Stimulated activated CD4-positive, alpha-beta T cell treated with anti-CD3 and anti-CD28 coated beads, Interleukin-4, amount 100 ng/mL, for 48 hours (primary cell): ENCODE measurements at regions not wholly inside any gene's neighbourhood (a gene's known extent, or its start where the extent isn't known, plus 50 kb on each side); places are given as distances from the start of the nearest gene placed in this dataset.

Experiments
- DNase-seq, 2 donors: peaks; one replicate each; pipeline ENCODE4 v3.0.0-alpha.2; 2020; ENCODE audit warnings: low read depth in 2 of 2

GRCh38 chr13:99860745-99861144, 110.8 kb downstream of the ZIC5 start:
- no peak for DNase-seq

DNA sequence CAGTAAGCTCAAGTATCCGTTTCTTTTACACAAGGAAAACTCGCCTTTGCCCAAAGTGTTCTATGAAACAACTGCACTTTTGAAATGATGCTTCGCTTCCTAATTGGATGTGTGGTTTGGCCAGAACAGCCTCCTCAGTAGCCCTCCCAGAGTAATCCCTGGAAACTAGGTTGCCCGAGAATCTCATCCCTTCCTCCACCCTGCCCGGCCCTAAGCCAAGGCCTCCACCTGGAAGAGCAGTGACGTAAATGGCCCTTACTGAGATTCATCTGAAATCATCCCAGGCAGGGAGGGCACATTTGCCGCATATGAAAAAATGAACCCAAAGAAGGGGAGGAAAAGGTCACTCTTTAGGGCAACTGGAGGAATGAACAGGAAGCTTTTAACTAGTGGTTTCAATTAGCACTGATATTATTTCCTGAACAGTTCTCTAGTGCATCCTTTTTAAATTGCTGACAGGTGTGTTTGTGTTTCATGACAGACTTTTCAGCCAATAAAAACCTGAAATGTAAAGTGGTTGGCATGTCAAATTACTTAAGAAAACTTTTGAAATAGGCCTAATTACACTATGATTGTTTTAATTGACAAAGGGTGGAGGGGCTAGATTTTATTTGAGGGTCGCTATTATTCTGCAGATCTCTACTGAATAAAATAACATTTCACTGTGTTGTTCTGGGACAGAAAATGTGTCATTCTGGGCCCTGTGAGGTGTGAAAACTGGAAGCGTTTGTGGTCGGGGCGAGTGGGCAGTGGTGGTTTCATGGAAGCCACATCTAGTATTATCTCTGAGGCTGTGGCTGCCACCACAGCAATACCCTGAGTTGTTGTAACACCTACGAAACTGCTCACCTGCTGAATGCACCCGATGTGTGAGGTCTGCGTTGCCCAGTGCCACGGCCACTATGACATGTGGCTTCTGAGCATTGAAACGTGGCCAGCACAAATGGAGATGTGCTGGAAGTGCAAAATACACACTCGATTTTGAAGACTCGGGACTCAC, 112.1 kb downstream of the ZIC5 start:
- DNase-seq: peak; percentile 64 to 65

DNA sequence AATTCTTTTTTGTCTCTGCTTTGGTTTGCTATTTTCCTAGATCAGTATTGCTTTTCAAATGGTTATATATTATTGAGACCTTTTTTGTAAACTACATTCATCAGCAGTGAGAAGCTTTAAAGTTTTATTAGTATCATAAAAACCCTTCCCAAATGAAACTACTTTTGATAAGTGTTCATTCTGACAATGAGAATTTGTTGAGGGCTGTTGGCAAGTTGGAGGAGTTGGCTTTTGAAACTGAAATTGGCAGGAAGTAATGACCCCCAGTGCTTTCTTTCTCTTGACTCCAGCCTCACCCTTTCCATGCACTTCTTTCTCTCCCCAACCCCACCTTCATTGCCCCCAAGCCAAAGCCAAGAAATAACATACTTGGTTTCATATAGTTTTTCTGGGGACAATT, 113.8 kb downstream of the ZIC5 start:
- DNase-seq: no peak

DNA sequence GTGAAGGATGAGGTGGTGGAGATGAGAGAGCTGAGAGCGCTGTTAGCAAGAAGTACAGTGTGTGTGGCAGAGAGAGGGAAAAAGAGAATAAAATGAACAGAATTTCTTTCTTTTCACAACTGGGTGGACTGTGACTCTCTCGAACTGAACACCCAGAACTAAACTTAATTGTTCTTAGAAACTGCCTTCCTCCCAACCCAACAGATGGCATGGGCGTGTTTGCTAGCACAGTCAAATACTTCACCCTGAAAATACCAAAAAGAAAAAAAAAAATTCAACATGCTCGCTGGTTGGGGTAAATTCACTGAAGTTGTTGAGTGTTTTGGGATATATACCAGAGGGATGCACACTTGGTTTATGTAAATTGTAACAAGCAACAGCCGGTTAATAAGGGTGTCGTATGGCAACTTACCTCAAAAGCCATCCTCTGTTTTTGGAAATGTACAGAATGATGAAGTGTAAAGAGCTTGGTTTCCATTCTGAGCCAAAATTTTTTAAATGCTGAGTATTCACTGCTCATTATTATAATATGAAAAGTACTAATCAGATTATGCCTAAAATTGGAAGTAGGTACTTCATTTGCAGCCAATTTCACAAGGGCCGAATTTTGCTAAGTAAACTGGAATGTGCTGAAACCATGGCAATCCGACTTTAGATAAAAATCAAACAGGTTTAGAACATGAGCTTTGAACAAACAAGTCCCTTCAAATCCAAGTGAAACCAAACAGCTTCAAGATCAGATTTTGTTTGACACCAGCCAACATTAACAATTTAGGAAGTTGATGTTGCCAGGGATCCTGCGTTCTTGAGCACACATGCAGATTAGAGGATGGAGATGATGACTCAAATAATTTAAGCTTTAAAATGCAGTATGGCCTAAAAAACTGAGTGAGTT, 115.8 kb downstream of the ZIC5 start:
- DNase-seq: no peak

GRCh38 chr13:99854366-99854765, 117.2 kb downstream of the ZIC5 start:
- no peak for DNase-seq

DNA sequence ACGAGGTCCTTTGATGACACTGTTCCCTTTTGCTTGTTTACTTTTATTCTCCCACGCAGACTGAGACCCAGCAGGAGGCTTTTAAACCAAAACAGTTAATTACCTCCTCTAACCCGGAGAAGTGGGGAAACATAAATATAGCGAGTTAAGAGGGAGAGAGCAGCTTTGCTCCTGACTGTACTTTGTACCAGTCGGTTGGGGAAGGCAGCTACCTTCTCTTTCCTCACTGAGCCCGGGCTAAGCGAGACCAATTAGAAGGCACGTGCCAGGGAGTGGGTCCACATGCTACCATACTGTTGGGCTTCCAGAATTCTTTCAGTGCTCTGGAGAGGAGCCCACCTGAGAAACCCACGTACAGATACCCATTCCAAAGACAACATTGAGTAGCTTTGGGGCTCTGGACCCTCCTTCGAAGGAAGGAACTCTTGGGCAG, 124.2 kb downstream of the ZIC5 start:
- no peak for DNase-seq

DNA sequence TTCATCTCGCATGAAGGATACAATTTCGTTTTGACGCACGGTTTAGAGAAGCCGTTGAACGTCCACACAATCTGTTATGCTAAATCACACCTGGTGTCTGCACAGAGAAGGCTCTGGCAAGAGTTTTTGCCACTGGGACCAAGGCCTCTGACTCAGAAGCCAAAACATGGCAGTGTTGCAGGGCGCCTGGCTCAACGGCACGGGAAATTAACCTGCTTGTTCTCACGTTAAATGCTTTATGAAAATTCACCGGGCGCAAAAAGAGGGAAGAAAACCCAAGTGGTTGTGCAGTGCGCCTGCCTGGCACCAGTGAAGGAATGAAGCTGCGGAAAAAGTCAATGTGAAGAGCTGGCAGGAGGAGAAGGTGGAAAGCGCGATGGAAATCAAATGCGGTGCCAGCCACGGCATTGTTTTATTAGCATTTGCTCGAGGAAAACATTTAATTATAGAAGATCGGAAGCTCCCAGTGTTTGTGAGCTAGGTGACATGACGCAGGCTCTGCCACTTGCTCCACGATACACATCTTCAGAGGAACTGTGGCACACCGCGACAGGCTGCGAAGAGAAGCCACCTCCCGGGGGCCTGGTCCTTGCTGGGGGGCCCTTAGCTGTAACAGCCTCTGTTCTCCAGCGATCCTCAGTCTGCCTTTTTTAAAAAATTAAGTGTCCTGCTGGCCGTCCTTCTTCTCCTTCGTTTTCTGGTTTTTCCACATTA, 126.2 kb downstream of the ZIC5 start:
- DNase-seq: no peak

GRCh38 chr13:99844421-99844820, 127.1 kb downstream of the ZIC5 start:
- DNase-seq: no peak

DNA sequence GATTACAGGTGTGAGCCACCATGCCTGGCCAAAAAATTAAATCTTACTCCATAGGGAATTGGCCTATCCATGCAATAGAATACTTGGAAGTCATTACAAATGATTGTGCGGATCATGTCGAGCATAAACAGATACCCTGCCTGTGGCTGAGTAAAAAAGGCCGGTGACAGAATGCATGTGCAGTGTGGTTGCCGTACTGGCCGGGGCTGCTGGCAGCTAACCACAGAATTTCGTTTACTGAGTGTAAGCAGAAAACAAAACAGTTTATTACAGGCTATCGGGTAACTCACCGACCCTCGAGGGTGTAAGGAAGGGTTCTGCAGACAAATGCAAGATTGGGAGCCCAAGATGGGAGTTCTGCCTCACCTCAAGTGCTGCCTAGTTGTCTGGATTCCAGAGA, 127.7 kb downstream of the ZIC5 start:
- no peak for DNase-seq

DNA sequence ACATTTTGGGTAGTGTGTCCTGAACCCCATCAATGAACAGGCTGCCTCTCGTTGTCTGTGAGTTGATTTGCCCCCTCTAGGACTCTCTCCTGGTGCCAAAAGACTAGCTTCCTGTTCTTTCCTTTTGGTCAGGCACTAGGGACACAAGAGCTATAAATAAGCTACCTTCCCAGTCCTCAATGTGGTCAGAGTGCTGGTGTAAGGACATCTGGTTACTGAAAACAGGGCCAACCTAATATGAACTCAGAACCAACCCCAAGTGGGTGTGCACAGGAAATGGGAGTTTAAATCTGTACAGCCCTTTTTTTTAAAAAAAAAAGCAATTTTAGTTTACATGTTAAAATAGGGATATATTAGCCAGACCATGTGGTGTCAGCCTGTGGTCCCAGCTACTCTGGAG, 129.2 kb downstream of the ZIC5 start:
- no peak for DNase-seq

DNA sequence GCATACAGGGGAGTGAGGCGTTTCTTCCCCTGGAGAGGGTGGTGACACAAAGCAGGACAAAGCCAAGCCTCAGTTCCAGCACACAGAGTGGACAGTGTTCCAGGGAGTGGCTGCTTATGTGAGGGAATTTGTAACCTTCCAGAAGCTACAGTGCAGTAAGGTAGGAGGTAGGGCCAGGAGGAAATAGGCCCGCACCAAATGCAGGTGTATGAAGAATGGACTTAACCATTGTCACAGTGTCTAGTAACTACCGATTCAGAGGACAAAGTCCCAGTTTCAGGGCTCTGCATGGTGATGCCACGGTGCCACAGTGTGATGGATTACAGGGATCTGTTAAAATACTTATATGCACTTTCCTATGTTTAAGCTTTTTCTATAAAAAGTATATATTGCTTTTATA, 135.3 kb downstream of the ZIC5 start:
- DNase-seq: no peak

GRCh38 chr13:99835442-99835841, 136.1 kb downstream of the ZIC5 start:
- DNase-seq: no peak

DNA sequence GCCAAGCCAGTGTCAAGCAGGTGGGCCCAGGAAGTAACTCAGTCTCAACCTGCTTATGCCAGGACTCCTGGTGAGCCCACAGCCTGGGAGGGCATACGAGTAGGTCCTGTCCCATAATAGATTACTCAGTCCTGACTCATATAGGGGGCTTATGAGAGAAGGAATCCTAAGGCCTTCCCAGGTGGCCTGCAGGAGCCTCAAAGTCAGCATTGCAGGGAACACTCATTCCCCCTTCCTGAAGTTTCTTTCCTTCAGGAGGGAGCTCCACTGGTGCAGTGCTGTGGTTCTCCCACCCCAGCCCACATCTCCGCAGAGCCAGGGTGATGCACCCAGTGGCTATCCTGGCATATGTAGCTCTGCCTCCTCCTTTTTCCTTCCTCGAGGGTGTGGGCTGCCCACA, 137.3 kb downstream of the ZIC5 start:
- DNase-seq: no peak

DNA sequence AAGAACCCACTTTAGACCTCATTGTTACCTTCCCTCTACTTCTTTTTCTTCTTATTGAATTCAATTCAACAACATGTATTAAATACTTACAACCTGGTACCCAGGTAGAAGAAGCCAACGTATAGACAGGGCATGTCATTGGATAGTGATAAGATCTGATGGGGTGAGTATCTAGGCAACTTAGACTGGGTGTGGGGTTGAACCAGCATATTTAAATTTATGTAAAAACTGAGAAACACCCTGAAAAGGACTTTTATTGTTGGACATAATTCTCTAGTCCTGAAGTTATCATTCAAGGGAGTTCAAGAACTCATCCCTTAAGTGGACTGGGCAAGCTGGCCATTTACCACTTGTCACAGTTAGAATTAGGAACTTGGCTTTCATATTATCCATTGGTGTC, 139.2 kb downstream of the ZIC5 start:
- DNase-seq: no peak

GRCh38 chr13:99830931-99831330, 140.6 kb downstream of the ZIC5 start:
- no peak for DNase-seq

GRCh38 chr13:99829593-99830239, 141.9 kb downstream of the ZIC5 start:
- no peak for DNase-seq

GRCh38 chr13:99829161-99829560, 142.4 kb downstream of the ZIC5 start:
- DNase-seq: no peak

- DNase-seq: no peak
Measured at GRCh38 chr13:99828735-99829134, 142.8 kb downstream of the ZIC5 start.

GRCh38 chr13:99828123-99828522, 143.4 kb downstream of the ZIC5 start:
- DNase-seq: no peak

DNA sequence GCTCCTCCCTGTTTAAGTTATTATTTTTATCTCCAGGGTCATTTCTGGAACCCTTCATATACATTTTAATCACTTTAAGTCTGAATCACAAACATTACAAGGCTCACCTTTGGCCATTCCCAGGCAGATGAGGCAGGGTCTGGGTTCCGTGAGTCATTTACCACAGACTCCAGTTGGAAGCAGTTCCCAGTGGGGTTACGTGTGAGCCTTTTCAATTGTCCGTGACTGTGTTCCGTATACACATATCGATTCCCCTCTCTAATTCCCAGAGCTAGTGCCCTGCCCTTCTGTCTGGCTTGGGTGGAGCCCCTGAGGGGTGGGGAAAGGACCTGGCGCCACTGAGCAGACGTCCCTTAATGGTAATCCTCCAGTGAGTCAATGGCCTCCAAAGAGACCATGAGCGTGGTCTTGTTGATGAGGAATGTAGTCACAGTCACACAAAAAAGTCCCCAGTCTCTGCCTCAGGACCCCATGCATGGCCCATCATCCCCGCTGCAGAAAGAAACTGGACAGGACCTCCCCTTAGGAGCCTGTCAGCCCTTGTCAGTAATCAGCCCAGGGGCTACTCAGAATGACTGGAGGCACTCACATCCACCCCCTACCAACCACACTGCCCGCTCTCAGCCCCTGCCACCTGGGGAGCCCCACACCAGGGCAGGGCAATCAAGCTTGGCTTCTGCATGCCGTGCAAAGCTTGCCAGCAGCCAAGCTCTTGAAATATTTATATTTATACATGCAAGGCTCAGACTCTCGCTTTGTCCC, 144.4 kb downstream of the ZIC5 start:
- no peak for DNase-seq

DNA sequence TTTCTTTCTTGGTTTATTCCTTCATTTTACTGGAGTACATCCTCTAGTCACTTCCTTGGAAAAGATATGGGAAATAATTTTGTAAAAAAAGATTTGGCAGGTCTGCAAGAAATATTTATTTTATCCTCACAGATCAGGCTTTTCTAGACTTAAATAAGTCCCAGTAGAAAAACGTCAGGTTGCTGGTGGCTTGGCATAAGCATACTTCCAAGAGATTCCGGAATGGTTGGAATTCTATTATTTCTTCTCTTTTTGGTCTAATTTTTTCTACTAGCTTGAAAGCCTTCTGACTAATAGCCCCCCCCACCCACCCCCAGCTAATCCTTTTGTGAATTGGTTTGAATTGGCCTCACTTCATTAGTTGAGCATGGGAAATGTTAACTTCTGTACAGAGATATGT, 147.6 kb downstream of the ZIC5 start:
- no peak for DNase-seq
